ENCODE measurements at regions not wholly inside any gene's neighbourhood (a gene's known extent, or its start where the extent isn't known, plus 50 kb on each side); places are given as distances from the start of the nearest gene placed in this dataset.

DNA sequence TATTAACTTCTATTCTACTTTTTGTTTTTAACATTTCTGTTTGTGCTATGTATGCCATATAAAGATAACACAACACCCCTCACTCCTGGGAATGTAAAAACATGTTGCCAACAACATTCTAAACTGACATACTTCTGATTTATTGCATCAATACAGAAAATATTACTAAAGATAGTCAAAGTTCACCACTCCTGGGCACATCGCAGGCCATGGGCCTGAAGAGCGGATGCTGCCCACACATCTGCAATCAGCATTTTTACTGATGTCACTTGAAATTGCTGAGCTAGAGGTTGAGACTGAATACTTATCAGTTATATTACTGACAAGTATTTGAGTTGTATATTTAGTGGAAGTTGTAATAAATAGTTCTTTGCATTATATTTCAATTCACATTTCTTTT, 711.9 kb upstream of the EPHA7 start:
- DNase-seq, result no peak
- Histone ChIP-seq H3K4me1 (ENCODE audit: insufficient read depth) (no peaks in the 10 kb centered on the region), H3K27ac (no peak overlapping the region), H3K36me3 (no peaks in the 10 kb centered on the region), H3K27me3 (no peaks in the 10 kb centered on the region), H3K9me3 (no peaks in the 10 kb centered on the region), H3K4me3 (no peak overlapping the region)
- TF ChIP-seq EP300 (IDR thresholded peaks at IDR 0.05) (no peak), POLR2A (IDR thresholded peaks at IDR 0.05) (no peak)
- TF ChIP-seq, protein P1, sequence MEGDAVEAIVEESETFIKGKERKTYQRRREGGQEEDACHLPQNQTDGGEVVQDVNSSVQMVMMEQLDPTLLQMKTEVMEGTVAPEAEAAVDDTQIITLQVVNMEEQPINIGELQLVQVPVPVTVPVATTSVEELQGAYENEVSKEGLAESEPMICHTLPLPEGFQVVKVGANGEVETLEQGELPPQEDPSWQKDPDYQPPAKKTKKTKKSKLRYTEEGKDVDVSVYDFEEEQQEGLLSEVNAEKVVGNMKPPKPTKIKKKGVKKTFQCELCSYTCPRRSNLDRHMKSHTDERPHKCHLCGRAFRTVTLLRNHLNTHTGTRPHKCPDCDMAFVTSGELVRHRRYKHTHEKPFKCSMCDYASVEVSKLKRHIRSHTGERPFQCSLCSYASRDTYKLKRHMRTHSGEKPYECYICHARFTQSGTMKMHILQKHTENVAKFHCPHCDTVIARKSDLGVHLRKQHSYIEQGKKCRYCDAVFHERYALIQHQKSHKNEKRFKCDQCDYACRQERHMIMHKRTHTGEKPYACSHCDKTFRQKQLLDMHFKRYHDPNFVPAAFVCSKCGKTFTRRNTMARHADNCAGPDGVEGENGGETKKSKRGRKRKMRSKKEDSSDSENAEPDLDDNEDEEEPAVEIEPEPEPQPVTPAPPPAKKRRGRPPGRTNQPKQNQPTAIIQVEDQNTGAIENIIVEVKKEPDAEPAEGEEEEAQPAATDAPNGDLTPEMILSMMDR (IDR thresholded peaks at IDR 0.05), result no peak
- intact Hi-C loops (cut with DNase I), result no loop called here
- WGBS, 3 donors, result 68 to 83% (median 71%) methylated on average over 2 of the region's 2 CpGs

DNA sequence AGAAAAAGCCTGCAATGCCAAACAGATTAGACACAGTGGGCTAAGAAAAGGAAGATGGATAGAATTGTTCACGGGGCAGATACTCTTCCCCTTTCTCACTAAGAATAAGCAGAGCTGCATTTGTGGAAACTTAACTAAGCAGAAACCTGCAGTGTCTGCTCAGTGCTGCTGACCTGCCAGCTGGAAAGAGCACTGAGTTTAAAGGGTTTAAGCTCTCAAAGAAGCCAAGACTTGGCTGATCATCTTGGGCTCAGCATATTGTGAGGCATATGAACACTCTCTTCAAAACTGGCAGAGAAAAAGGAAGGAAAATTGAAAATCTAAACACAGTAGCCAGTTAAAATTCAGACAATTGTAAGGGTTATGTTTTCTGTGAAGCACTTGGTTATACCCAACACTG, 711.1 kb upstream of the EPHA7 start:
- no peak for TF ChIP-seq POLR2A (IDR thresholded peaks at IDR 0.05)
- TF ChIP-seq, protein P1 (IDR thresholded peaks at IDR 0.05), result no peak
- no peak for TF ChIP-seq EP300 (IDR thresholded peaks at IDR 0.05)
- H3K27ac ChIP-seq, result no peak overlapping the region
- intact Hi-C loops (cut with DNase I), result no loop called here
- H3K27me3 ChIP-seq, result no peaks in the 10 kb centered on the region
- DNase-seq, result no peak
- no peaks in the 10 kb centered on the region for H3K9me3 ChIP-seq
- no peaks in the 10 kb centered on the region for H3K36me3 ChIP-seq
- H3K4me1 ChIP-seq (ENCODE audit: insufficient read depth), result no peaks in the 10 kb centered on the region
- H3K4me3 ChIP-seq, result no peak overlapping the region
- 4 to 19% (median 14%) methylated on average over 1 of the region's 1 CpG for WGBS, 3 donors

DNA sequence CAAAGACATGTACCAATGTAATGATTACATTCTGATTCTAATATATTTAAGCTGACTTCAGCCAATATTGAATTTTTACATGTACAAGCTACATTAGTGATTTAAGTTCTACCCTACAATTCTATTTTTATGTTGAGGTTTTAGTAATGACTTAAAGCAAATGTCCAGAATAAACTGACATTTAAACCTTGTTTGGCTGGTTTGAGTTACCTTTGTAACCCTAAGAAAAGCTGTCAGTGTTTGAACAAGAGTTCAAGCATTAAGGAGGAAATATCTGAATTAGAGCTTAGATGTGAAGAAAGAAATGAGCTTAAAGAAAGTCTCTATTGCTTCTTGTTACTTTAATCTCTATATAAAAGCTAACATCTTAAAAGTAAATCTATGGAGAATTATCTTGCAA, 710.6 kb upstream of the EPHA7 start:
- intact Hi-C loops (cut with DNase I), result no loop called here
- H3K27ac ChIP-seq, result no peak overlapping the region
- TF ChIP-seq, protein P1 (IDR thresholded peaks at IDR 0.05), result no peak
- TF ChIP-seq POLR2A (IDR thresholded peaks at IDR 0.05) (no peak), EP300 (IDR thresholded peaks at IDR 0.05) (no peak)
- H3K9me3 ChIP-seq, result no peaks in the 10 kb centered on the region
- H3K27me3 ChIP-seq, result no peaks in the 10 kb centered on the region
- no peaks in the 10 kb centered on the region for H3K36me3 ChIP-seq
- no peak overlapping the region for H3K4me3 ChIP-seq
- H3K4me1 ChIP-seq (ENCODE audit: insufficient read depth), result no peaks in the 10 kb centered on the region
- DNase-seq, result no peak

DNA sequence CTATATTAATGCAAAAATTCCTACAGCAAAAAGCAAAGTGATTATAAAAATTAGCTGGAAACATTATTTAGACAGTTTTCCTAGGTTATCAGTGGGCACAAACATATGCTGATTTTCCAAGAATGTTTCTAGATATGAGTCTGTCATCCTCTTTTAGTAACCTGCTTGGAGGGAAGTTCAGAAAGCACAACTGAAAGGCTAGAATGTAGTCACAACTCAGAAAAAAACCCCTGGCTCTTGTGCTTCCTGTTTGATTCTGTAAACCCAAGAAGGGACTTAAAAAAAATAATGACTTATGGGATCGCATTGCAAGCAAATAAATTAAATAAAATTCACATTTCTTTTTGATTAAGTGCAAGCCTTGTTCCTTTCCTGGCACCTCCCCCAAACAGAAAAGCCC, 708.4 kb upstream of the EPHA7 start:
- Histone ChIP-seq H3K36me3 (no peaks in the 10 kb centered on the region), H3K27ac (no peak overlapping the region), H3K4me3 (no peak overlapping the region), H3K27me3 (no peaks in the 10 kb centered on the region), H3K9me3 (no peaks in the 10 kb centered on the region), H3K4me1 (ENCODE audit: insufficient read depth) (no peaks in the 10 kb centered on the region)
- 17 to 29% (median 29%) methylated on average over 1 of the region's 1 CpG for WGBS, 3 donors
- DNase-seq, result no peak
- intact Hi-C loops (cut with DNase I), result no loop called here
- TF ChIP-seq POLR2A (IDR thresholded peaks at IDR 0.05) (no peak), EP300 (IDR thresholded peaks at IDR 0.05) (no peak)
- TF ChIP-seq, protein P1 (IDR thresholded peaks at IDR 0.05), result no peak

DNA sequence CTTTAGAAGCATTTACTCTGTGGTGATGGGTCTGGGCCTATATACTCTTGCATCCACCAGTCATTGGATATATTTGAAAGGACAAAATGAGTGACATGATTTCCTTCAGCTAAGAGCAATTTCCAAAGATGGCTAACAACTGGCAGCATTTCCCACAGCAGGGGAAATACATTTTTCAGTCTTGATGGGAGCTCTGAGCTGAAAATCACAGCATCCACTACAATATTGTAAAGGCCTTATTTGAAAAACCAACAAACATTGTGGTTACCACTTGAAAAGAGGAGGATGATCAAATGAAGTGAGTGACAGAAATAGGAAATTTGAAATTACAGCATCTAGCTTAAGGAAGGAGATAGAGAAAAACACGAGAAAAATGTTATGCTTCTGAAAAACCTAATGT, 705.0 kb upstream of the EPHA7 start:
- Histone ChIP-seq H3K4me1 (ENCODE audit: insufficient read depth) (no peaks in the 10 kb centered on the region), H3K36me3 (no peaks in the 10 kb centered on the region), H3K27me3 (no peaks in the 10 kb centered on the region), H3K9me3 (no peaks in the 10 kb centered on the region), H3K27ac (no peak overlapping the region), H3K4me3 (no peak overlapping the region)
- intact Hi-C loops (cut with DNase I), result no loop called here
- DNase-seq, result no peak
- TF ChIP-seq, protein P1 (IDR thresholded peaks at IDR 0.05), result no peak
- TF ChIP-seq EP300 (IDR thresholded peaks at IDR 0.05) (no peak), POLR2A (IDR thresholded peaks at IDR 0.05) (no peak)
- WGBS, 3 donors, result 90 to 95% (median 91%) methylated on average over 1 of the region's 1 CpG

Data from ovary (tissue), 7 donors.